Gastroesophageal sphincter (tissue), 3 donors: ENCODE measurements at regions not wholly inside any gene's neighbourhood (a gene's known extent, or its start where the extent isn't known, plus 50 kb on each side); places are given as distances from the start of the nearest gene placed in this dataset.

Experiments used
- CTCF ChIP-seq, 4 experiments: fragments of 200-600 bp in 2 of 4; fragments of 450-650 bp in 2 of 4; sonication (generic) in 1 of 4; IDR thresholded peaks; one replicate each; pipeline ENCODE4 v1.5.1; 2017 to 2019; ENCODE audit warnings: antibody characterized with exemption in 4 of 4, mild to moderate bottlenecking in 2 of 4, moderate library complexity in 2 of 4
- EP300 ChIP-seq: sonication (generic); formaldehyde crosslinking; IDR thresholded peaks from one replicate; pipeline ENCODE4 v1.6.1; 2017; ENCODE audit warnings: antibody characterized with exemption, mild to moderate bottlenecking
- POLR2AphosphoS5 ChIP-seq: sonication (generic); formaldehyde crosslinking; IDR thresholded peaks from one replicate; pipeline ENCODE4 v1.6.1; 2017; ENCODE audit warnings: antibody characterized with exemption

- TF ChIP-seq POLR2AphosphoS5 (no peak), CTCF (IDR thresholded peaks at IDR 0.05) (no peak), EP300 (no peak)
These were observed 295.8 kb upstream of the SLC7A11 start for GRCh38 chr4:138537731-138538490.
